MG63 (cell line): ENCODE measurements at regions not wholly inside any gene's neighbourhood (a gene's known extent, or its start where the extent isn't known, plus 50 kb on each side); places are given as distances from the start of the nearest gene placed in this dataset.

Experiments
- DNase-seq: peaks from one replicate; pipeline ENCODE4 v3.0.0-alpha.2; 2020
- H3K27me3 ChIP-seq: fragments of 250-450 bp; sonication (Bioruptor Pico); 2 replicates; pipeline ENCODE4 v1.5.1; 2020; ENCODE audit warnings: mild to moderate bottlenecking, moderate library complexity
- H3K36me3 ChIP-seq: fragments of 250-450 bp; sonication (Bioruptor Pico); 2 replicates; pipeline ENCODE4 v1.5.1; 2020; ENCODE audit warnings: mild to moderate bottlenecking, moderate library complexity
- H3K4me3 ChIP-seq: fragments of 250-450 bp; sonication (Bioruptor Pico); 2 replicates; pipeline ENCODE4 v1.5.1; 2020; ENCODE audit warnings: mild to moderate bottlenecking, moderate library complexity
- H3K9me3 ChIP-seq: fragments of 250-450 bp; sonication (Bioruptor Pico); 2 replicates; pipeline ENCODE4 v1.5.1; 2020; ENCODE audit warnings: mild to moderate bottlenecking, moderate library complexity

- Histone ChIP-seq H3K27me3 (no peaks in the 10 kb centered on the region), H3K36me3 (no peaks in the 10 kb centered on the region), H3K4me3 (no peak overlapping the region), H3K9me3 (no peaks in the 10 kb centered on the region)
- DNase-seq, result peak; percentile 94
These were observed 218.6 kb downstream of the PIK3R1 start for GRCh38 chr5:68433923-68434879.

- no peaks in the 10 kb centered on the region for H3K36me3 ChIP-seq
- no peaks in the 10 kb centered on the region for H3K27me3 ChIP-seq
- no peak for DNase-seq
- H3K9me3 ChIP-seq, result no peaks in the 10 kb centered on the region
- H3K4me3 ChIP-seq, result no peak overlapping the region
These were observed 220.1 kb downstream of the PIK3R1 start for GRCh38 chr5:68435611-68436010.

GRCh38 chr5:68436686-68437520 lies 221.3 kb downstream of the PIK3R1 start:
- H3K4me3 ChIP-seq, result no peak overlapping the region
- DNase-seq, result no peak
- H3K9me3 ChIP-seq, result no peaks in the 10 kb centered on the region
- H3K27me3 ChIP-seq, result no peaks in the 10 kb centered on the region
- H3K36me3 ChIP-seq, result no peaks in the 10 kb centered on the region

- H3K9me3 ChIP-seq, result no peaks in the 10 kb centered on the region
- no peaks in the 10 kb centered on the region for H3K36me3 ChIP-seq
- no peaks in the 10 kb centered on the region for H3K27me3 ChIP-seq
- H3K4me3 ChIP-seq, result no peak overlapping the region
- no peak for DNase-seq
These were observed 223.3 kb downstream of the PIK3R1 start for GRCh38 chr5:68438876-68439275.

GRCh38 chr5:68440245-68440644 lies 224.7 kb downstream of the PIK3R1 start:
- no peak overlapping the region for H3K4me3 ChIP-seq
- H3K36me3 ChIP-seq, result no peaks in the 10 kb centered on the region
- no peak for DNase-seq
- no peaks in the 10 kb centered on the region for H3K27me3 ChIP-seq
- no peaks in the 10 kb centered on the region for H3K9me3 ChIP-seq

GRCh38 chr5:68440651-68441050 lies 225.1 kb downstream of the PIK3R1 start:
- no peak for DNase-seq
- H3K9me3 ChIP-seq, result no peaks in the 10 kb centered on the region
- H3K4me3 ChIP-seq, result no peak overlapping the region
- H3K36me3 ChIP-seq, result no peaks in the 10 kb centered on the region
- H3K27me3 ChIP-seq, result no peaks in the 10 kb centered on the region

- no peak for DNase-seq
- H3K27me3 ChIP-seq, result no peaks in the 10 kb centered on the region
- no peak overlapping the region for H3K4me3 ChIP-seq
- no peaks in the 10 kb centered on the region for H3K36me3 ChIP-seq
- H3K9me3 ChIP-seq, result no peaks in the 10 kb centered on the region
These were observed 225.9 kb downstream of the PIK3R1 start for GRCh38 chr5:68441309-68442073.

GRCh38 chr5:68443091-68443490 lies 227.5 kb downstream of the PIK3R1 start:
- no peak for DNase-seq
- Histone ChIP-seq H3K4me3 (no peak overlapping the region), H3K36me3 (no peaks in the 10 kb centered on the region), H3K27me3 (no peaks in the 10 kb centered on the region), H3K9me3 (no peaks in the 10 kb centered on the region)

- Histone ChIP-seq H3K9me3 (0 out of 2 replicates have a peak, but pooled peaks cover 2% of the 10 kb centered on the region), H3K4me3 (no peak overlapping the region), H3K27me3 (no peaks in the 10 kb centered on the region), H3K36me3 (0 out of 2 replicates have a peak, but pooled peaks cover 2% of the 10 kb centered on the region)
- DNase-seq, result no peak
These were observed 228.5 kb downstream of the PIK3R1 start for GRCh38 chr5:68444048-68444447.

- Histone ChIP-seq H3K36me3 (0 out of 2 replicates have a peak, but pooled peaks cover 3% of the 10 kb centered on the region), H3K4me3 (no peak overlapping the region), H3K27me3 (no peaks in the 10 kb centered on the region), H3K9me3 (0 out of 2 replicates have a peak, but pooled peaks cover 2% of the 10 kb centered on the region)
- no peak for DNase-seq
These were observed 229.3 kb downstream of the PIK3R1 start for GRCh38 chr5:68444833-68445232.

- H3K4me3 ChIP-seq, result no peak overlapping the region
- no peak for DNase-seq
- H3K27me3 ChIP-seq, result no peaks in the 10 kb centered on the region
- 0 out of 2 replicates have a peak, but pooled peaks cover 2% of the 10 kb centered on the region for H3K9me3 ChIP-seq
- H3K36me3 ChIP-seq, result 0 out of 2 replicates have a peak, but pooled peaks cover 3% of the 10 kb centered on the region
These were observed 229.9 kb downstream of the PIK3R1 start for GRCh38 chr5:68445257-68446069.

- 0 out of 2 replicates have a peak, but pooled peaks cover 2% of the 10 kb centered on the region for H3K9me3 ChIP-seq
- H3K36me3 ChIP-seq, result 0 out of 2 replicates have a peak, but pooled peaks cover 3% of the 10 kb centered on the region
- no peaks in the 10 kb centered on the region for H3K27me3 ChIP-seq
- no peak for DNase-seq
- H3K4me3 ChIP-seq, result no peak overlapping the region
These were observed 230.5 kb downstream of the PIK3R1 start for GRCh38 chr5:68446070-68446357.

- Histone ChIP-seq H3K27me3 (no peaks in the 10 kb centered on the region), H3K36me3 (0 out of 2 replicates have a peak, but pooled peaks cover 3% of the 10 kb centered on the region), H3K9me3 (0 out of 2 replicates have a peak, but pooled peaks cover 2% of the 10 kb centered on the region), H3K4me3 (no peak overlapping the region)
- no peak for DNase-seq
These were observed 230.9 kb downstream of the PIK3R1 start for GRCh38 chr5:68446487-68446894.

- H3K4me3 ChIP-seq, result no peak overlapping the region
- H3K9me3 ChIP-seq, result peaks cover 4% of the 10 kb centered on the region; the same call in 1 of the 2 replicates
- DNase-seq, result no peak
- no peaks in the 10 kb centered on the region for H3K27me3 ChIP-seq
- H3K36me3 ChIP-seq, result 0 out of 2 replicates have a peak, but pooled peaks cover 3% of the 10 kb centered on the region
These were observed 231.8 kb downstream of the PIK3R1 start for GRCh38 chr5:68447136-68447929.

GRCh38 chr5:68449380-68449779 lies 233.8 kb downstream of the PIK3R1 start:
- Histone ChIP-seq H3K36me3 (peaks cover 7% of the 10 kb centered on the region; the same call in 1 of the 2 replicates), H3K4me3 (no peak overlapping the region), H3K27me3 (no peaks in the 10 kb centered on the region), H3K9me3 (peaks cover 8% of the 10 kb centered on the region)
- peak; percentile 92 for DNase-seq
